GM18505 (cell line): ENCODE measurements at regions not wholly inside any gene's neighbourhood (a gene's known extent, or its start where the extent isn't known, plus 50 kb on each side); places are given as distances from the start of the nearest gene placed in this dataset.

Experiments
- ATAC-seq: cut with Tn5 transposase; IDR thresholded peaks from one replicate; pipeline ENCODE4 v1.9.1; 2021; ENCODE audit not compliant: unreplicated experiment
- POLR2A ChIP-seq: IDR thresholded peaks from 4 replicates; pipeline ENCODE4 v1.6.1; 2011; ENCODE audit warnings: borderline replicate concordance; ENCODE audit not compliant: insufficient read depth, insufficient read length; ENCODE audit errors: extremely low read depth

- no peak for TF ChIP-seq POLR2A
- no peak for ATAC-seq
Observed at GRCh38 chr3:22315925-22316324, 564.9 kb upstream of the ZNF385D start.

- TF ChIP-seq POLR2A = no peak
- ATAC-seq = no peak
Observed at GRCh38 chr3:22318325-22318724, 567.3 kb upstream of the ZNF385D start.

- TF ChIP-seq POLR2A = no peak
- ATAC-seq = no peak
Observed at GRCh38 chr3:22319446-22319845, 568.4 kb upstream of the ZNF385D start.

- no peak for TF ChIP-seq POLR2A
- no peak for ATAC-seq
Observed at GRCh38 chr3:22322861-22323260, 571.9 kb upstream of the ZNF385D start.

GRCh38 chr3:22326305-22326704 lies 575.3 kb upstream of the ZNF385D start:
- no peak for ATAC-seq
- no peak for TF ChIP-seq POLR2A

GRCh38 chr3:22334996-22335395 lies 584.0 kb upstream of the ZNF385D start:
- no peak for ATAC-seq
- no peak for TF ChIP-seq POLR2A

GRCh38 chr3:22349215-22349851 lies 598.3 kb upstream of the ZNF385D start:
- TF ChIP-seq POLR2A = no peak
- ATAC-seq = no peak

- ATAC-seq = no peak
- no peak for TF ChIP-seq POLR2A
Observed at GRCh38 chr3:22351806-22352205, 600.8 kb upstream of the ZNF385D start.

- ATAC-seq = no peak
- TF ChIP-seq POLR2A = no peak
Observed at GRCh38 chr3:22353126-22353525, 602.1 kb upstream of the ZNF385D start.

- TF ChIP-seq POLR2A = no peak
- no peak for ATAC-seq
Observed at GRCh38 chr3:22358334-22358733, 607.3 kb upstream of the ZNF385D start.

- no peak for ATAC-seq
- no peak for TF ChIP-seq POLR2A
Observed at GRCh38 chr3:22360164-22360563, 609.2 kb upstream of the ZNF385D start.

GRCh38 chr3:22360970-22361369 lies 610.0 kb upstream of the ZNF385D start:
- TF ChIP-seq POLR2A = no peak
- no peak for ATAC-seq

- no peak for TF ChIP-seq POLR2A
- ATAC-seq = no peak
Observed at GRCh38 chr3:22361521-22361920, 610.5 kb upstream of the ZNF385D start.

GRCh38 chr3:22364851-22365250 lies 613.8 kb upstream of the ZNF385D start:
- ATAC-seq = no peak
- TF ChIP-seq POLR2A = no peak

GRCh38 chr3:22366781-22367180 lies 615.8 kb upstream of the ZNF385D start:
- TF ChIP-seq POLR2A = no peak
- ATAC-seq = no peak
